GM06990 (cell line): ENCODE measurements at regions not wholly inside any gene's neighbourhood (a gene's known extent, or its start where the extent isn't known, plus 50 kb on each side); places are given as distances from the start of the nearest gene placed in this dataset.

Experiments used
- DNase-seq: peaks from one replicate; pipeline ENCODE4 v3.0.0-alpha.2; 2011; ENCODE audit not compliant: insufficient read length; ENCODE audit errors: extremely low read depth
- H3K27me3 ChIP-seq: replicated peaks from 2 replicates; pipeline ENCODE4 v1.6.0; 2011; ENCODE audit warnings: low read length; ENCODE audit not compliant: control insufficient read depth, insufficient read depth
- H3K36me3 ChIP-seq: 2 replicates; pipeline ENCODE4 v1.5.1; 2011; ENCODE audit warnings: low read length; ENCODE audit not compliant: control insufficient read depth, insufficient read depth
- H3K4me3 ChIP-seq: replicated peaks from 2 replicates; pipeline ENCODE4 v1.5.1; 2011; ENCODE audit warnings: low read depth, mild to moderate bottlenecking, control low read depth, low read length
- CTCF ChIP-seq: IDR thresholded peaks from 2 replicates; pipeline ENCODE4 v1.5.1; 2011; ENCODE audit warnings: low read length, control low read depth, mild to moderate bottlenecking, inconsistent platforms; ENCODE audit not compliant: insufficient read depth, poor library complexity, severe bottlenecking

GRCh38 chr18:24721388-24721787, 261.0 kb downstream of the HRH4 start:
- Histone ChIP-seq H3K36me3 (no peaks in the 10 kb centered on the region), H3K27me3 (no peaks in the 10 kb centered on the region), H3K4me3 (no peak overlapping the region)
- no peak for DNase-seq
- TF ChIP-seq CTCF, result no peak

- no peak for DNase-seq
- no peak overlapping the region for H3K4me3 ChIP-seq
- no peak for TF ChIP-seq CTCF
Measured at GRCh38 chr18:24725644-24726415, 265.4 kb downstream of the HRH4 start.

GRCh38 chr18:24726727-24727492, 266.5 kb downstream of the HRH4 start:
- H3K36me3 ChIP-seq, result no peaks in the 10 kb centered on the region
- peak; percentile 82 for TF ChIP-seq CTCF
- DNase-seq, result no peak
- no peaks in the 10 kb centered on the region; the same call in 1 of the 2 replicates for H3K27me3 ChIP-seq
- no peak overlapping the region for H3K4me3 ChIP-seq

More at GRCh38 chr18:24725644-24726415, 265.4 kb downstream of the HRH4 start:
- H3K36me3 ChIP-seq, result no peaks in the 10 kb centered on the region
- no peaks in the 10 kb centered on the region; the same call in 1 of the 2 replicates for H3K27me3 ChIP-seq

- Histone ChIP-seq H3K36me3 (no peaks in the 10 kb centered on the region), H3K27me3 (no peaks in the 10 kb centered on the region; the same call in none of the 2 replicates), H3K4me3 (no peak overlapping the region)
- no peak for TF ChIP-seq CTCF
- no peak for DNase-seq
Measured at GRCh38 chr18:24727685-24728084, 267.2 kb downstream of the HRH4 start.

- H3K4me3 ChIP-seq, result no peak overlapping the region
- no peak for DNase-seq
- no peak for TF ChIP-seq CTCF
Measured at GRCh38 chr18:24731158-24731557, 270.7 kb downstream of the HRH4 start.

More at GRCh38 chr18:24731158-24731557, 270.7 kb downstream of the HRH4 start:
- Histone ChIP-seq H3K36me3 (no peaks in the 10 kb centered on the region), H3K27me3 (no peaks in the 10 kb centered on the region; the same call in none of the 2 replicates)
